A549 (cell line): ENCODE measurements at regions not wholly inside any gene's neighbourhood (a gene's known extent, or its start where the extent isn't known, plus 50 kb on each side); places are given as distances from the start of the nearest gene placed in this dataset.

Experiments used
- CTCF ChIP-seq: fragments of >200 bp; sonication (Bioruptor Twin); formaldehyde crosslinking; IDR thresholded peaks from 3 replicates; pipeline ENCODE4 v1.5.1; 2016
- HMGXB4 ChIP-seq: fragments of 250-450 bp; sonication (Bioruptor Pico); IDR thresholded peaks from 2 replicates; pipeline ENCODE4 v1.5.0; 2021; ENCODE audit warnings: mild to moderate bottlenecking, moderate library complexity, borderline replicate concordance
- JUN ChIP-seq, 2 experiments: fragments of >200 bp; sonication (Bioruptor Twin); formaldehyde crosslinking; IDR thresholded peaks; 2 replicates in 1 of 2; 3 replicates in 1 of 2; pipeline ENCODE4 v1.6.1; 2016 to 2017
- POLR2A ChIP-seq: IDR thresholded peaks from 2 replicates; pipeline ENCODE4 v1.6.1; 2012; ENCODE audit warnings: mild to moderate bottlenecking, low read length
- TF ChIP-seq, protein P1 (sequence below): fragments of 200-600 bp; sonication (generic); IDR thresholded peaks from 2 replicates; pipeline ENCODE4 v1.6.1; 2016; ENCODE audit warnings: antibody characterized with exemption, mild to moderate bottlenecking, moderate library complexity

DNA sequence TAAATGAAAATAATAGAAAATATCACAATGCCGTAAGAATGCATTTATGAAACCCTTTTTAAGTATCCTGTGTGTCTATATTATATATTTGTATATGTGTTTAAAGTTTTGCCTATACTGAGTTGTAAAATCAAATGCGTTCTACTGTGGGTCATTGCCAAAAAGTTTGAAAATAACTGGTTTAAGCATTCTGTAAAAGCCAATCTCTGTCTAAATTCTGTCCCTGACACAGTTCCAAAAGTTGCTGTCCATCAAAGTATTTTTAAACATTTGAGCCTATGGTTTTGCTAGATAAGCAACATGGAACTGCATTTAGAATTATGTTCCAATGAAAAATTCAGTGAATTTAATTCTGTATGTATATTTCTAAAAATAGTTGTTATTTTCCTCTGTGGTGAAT, 1360.4 kb upstream of the CRIM1 start:
- TF ChIP-seq CTCF, result no peak
- no peak for TF ChIP-seq HMGXB4 (CRISPR knock-in tag)
- TF ChIP-seq POLR2A, result no peak
- TF ChIP-seq, protein P1, sequence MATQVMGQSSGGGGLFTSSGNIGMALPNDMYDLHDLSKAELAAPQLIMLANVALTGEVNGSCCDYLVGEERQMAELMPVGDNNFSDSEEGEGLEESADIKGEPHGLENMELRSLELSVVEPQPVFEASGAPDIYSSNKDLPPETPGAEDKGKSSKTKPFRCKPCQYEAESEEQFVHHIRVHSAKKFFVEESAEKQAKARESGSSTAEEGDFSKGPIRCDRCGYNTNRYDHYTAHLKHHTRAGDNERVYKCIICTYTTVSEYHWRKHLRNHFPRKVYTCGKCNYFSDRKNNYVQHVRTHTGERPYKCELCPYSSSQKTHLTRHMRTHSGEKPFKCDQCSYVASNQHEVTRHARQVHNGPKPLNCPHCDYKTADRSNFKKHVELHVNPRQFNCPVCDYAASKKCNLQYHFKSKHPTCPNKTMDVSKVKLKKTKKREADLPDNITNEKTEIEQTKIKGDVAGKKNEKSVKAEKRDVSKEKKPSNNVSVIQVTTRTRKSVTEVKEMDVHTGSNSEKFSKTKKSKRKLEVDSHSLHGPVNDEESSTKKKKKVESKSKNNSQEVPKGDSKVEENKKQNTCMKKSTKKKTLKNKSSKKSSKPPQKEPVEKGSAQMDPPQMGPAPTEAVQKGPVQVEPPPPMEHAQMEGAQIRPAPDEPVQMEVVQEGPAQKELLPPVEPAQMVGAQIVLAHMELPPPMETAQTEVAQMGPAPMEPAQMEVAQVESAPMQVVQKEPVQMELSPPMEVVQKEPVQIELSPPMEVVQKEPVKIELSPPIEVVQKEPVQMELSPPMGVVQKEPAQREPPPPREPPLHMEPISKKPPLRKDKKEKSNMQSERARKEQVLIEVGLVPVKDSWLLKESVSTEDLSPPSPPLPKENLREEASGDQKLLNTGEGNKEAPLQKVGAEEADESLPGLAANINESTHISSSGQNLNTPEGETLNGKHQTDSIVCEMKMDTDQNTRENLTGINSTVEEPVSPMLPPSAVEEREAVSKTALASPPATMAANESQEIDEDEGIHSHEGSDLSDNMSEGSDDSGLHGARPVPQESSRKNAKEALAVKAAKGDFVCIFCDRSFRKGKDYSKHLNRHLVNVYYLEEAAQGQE, result no peak
- no peak for TF ChIP-seq JUN (IDR thresholded peaks at IDR 0.05)
